Mesenchymal stem cell (in vitro differentiated cells and primary cell): ENCODE measurements at regions not wholly inside any gene's neighbourhood (a gene's known extent, or its start where the extent isn't known, plus 50 kb on each side); places are given as distances from the start of the nearest gene placed in this dataset.

Source experiments
- DNase-seq: peaks from one replicate; pipeline ENCODE4 v3.0.0-alpha.2; 2013
- H2AFZ ChIP-seq: one replicate; pipeline ENCODE4 v1.6.1; 2013; ENCODE audit warnings: low read depth, mild to moderate bottlenecking, control low read depth, inconsistent platforms, low read length, moderate library complexity
- H2AK5ac ChIP-seq: 2 replicates; pipeline ENCODE4 v1.6.1; 2013; ENCODE audit warnings: low read length, moderate library complexity, mild to moderate bottlenecking, inconsistent platforms; ENCODE audit not compliant: severe bottlenecking
- H2BK120ac ChIP-seq: one replicate; pipeline ENCODE4 v1.6.1; 2013; ENCODE audit warnings: low read depth, mild to moderate bottlenecking, inconsistent platforms, low read length, moderate library complexity
- H2BK12ac ChIP-seq, 2 experiments: one replicate each; pipeline ENCODE4 v1.6.1; 2013; ENCODE audit warnings: inconsistent platforms in 2 of 2, low read length in 2 of 2, mild to moderate bottlenecking in 2 of 2, moderate library complexity in 2 of 2, control low read depth in 1 of 2
- H2BK15ac ChIP-seq: one replicate; pipeline ENCODE4 v1.6.1; 2013; ENCODE audit warnings: mild to moderate bottlenecking, low read depth, inconsistent platforms; ENCODE audit not compliant: poor library complexity, severe bottlenecking
- H2BK5ac ChIP-seq: 2 replicates; pipeline ENCODE4 v1.6.1; 2013; ENCODE audit warnings: low read depth, mild to moderate bottlenecking, low read length, control low read depth, inconsistent platforms; ENCODE audit not compliant: poor library complexity, severe bottlenecking
- H3K14ac ChIP-seq, 2 experiments: one replicate each; pipeline ENCODE4 v1.6.1; 2013; ENCODE audit warnings: inconsistent platforms in 2 of 2, low read length in 2 of 2, control low read depth in 1 of 2, mild to moderate bottlenecking in 1 of 2, moderate library complexity in 1 of 2
- H3K18ac ChIP-seq, 2 experiments: one replicate each; pipeline ENCODE4 v1.6.1; 2013; ENCODE audit warnings: inconsistent platforms in 2 of 2, low read length in 2 of 2, control low read depth in 1 of 2, low read depth in 1 of 2, mild to moderate bottlenecking in 1 of 2
- H3K23ac ChIP-seq, 2 experiments: one replicate each; pipeline ENCODE4 v1.6.1; 2013; ENCODE audit warnings: inconsistent platforms in 2 of 2, low read length in 2 of 2, mild to moderate bottlenecking in 2 of 2, moderate library complexity in 2 of 2, control low read depth in 1 of 2
- H3K27ac ChIP-seq: 2 replicates; pipeline ENCODE4 v1.5.1; 2013; ENCODE audit warnings: mild to moderate bottlenecking, moderate library complexity, low read length, control low read depth, inconsistent platforms; ENCODE audit not compliant: poor library complexity, severe bottlenecking
- H3K27me3 ChIP-seq, 2 experiments: 2 replicates each; pipeline versions ENCODE4 v1.6.1 to v1.7.0; 2013; ENCODE audit warnings: low read length in 2 of 2, mild to moderate bottlenecking in 2 of 2, moderate library complexity in 2 of 2, control low read depth in 1 of 2, inconsistent platforms in 1 of 2; ENCODE audit not compliant: control insufficient read depth in 1 of 2, insufficient read depth in 1 of 2
- H3K36me3 ChIP-seq, 2 experiments: 2 replicates each; pipeline versions ENCODE4 v1.6.1 to v1.7.0; 2013; ENCODE audit warnings: low read length in 2 of 2, control low read depth in 1 of 2, inconsistent platforms in 1 of 2, low read depth in 1 of 2, mild to moderate bottlenecking in 1 of 2; ENCODE audit not compliant: insufficient read depth in 2 of 2, control insufficient read depth in 1 of 2
- H3K4ac ChIP-seq, 2 experiments: one replicate each; pipeline ENCODE4 v1.6.1; 2013; ENCODE audit warnings: inconsistent platforms in 2 of 2, low read length in 2 of 2, mild to moderate bottlenecking in 2 of 2, moderate library complexity in 2 of 2, control low read depth in 1 of 2, low read depth in 1 of 2
- H3K4me1 ChIP-seq: 2 replicates; pipeline ENCODE4 v1.6.1; 2013; ENCODE audit warnings: low read depth, low read length, control low read depth; ENCODE audit not compliant: control insufficient read depth, insufficient read depth
- H3K4me2 ChIP-seq: 2 replicates; pipeline ENCODE4 v1.6.1; 2013; ENCODE audit warnings: low read length, mild to moderate bottlenecking, inconsistent platforms; ENCODE audit not compliant: poor library complexity, severe bottlenecking
- H3K4me3 ChIP-seq, 2 experiments: 2 replicates each; pipeline versions ENCODE4 v1.5.1 to v1.7.0; 2013; ENCODE audit warnings: low read length in 2 of 2, mild to moderate bottlenecking in 2 of 2, control low read depth in 1 of 2, low read depth in 1 of 2; ENCODE audit not compliant: insufficient read depth in 1 of 2
- H3K79me1 ChIP-seq: replicated peaks from 2 replicates; pipeline ENCODE4 v1.6.1; 2013; ENCODE audit warnings: mild to moderate bottlenecking, control low read depth, low read length, inconsistent platforms; ENCODE audit not compliant: poor library complexity, severe bottlenecking
- H3K9ac ChIP-seq: 2 replicates; pipeline ENCODE4 v1.7.0; 2013; ENCODE audit warnings: mild to moderate bottlenecking, low read length, moderate library complexity
- H3K9me3 ChIP-seq: 2 replicates; pipeline ENCODE4 v1.7.0; 2013; ENCODE audit warnings: mild to moderate bottlenecking, low read length; ENCODE audit not compliant: control insufficient read depth
- H4K8ac ChIP-seq: one replicate; pipeline ENCODE4 v1.6.1; 2013; ENCODE audit warnings: inconsistent platforms, mild to moderate bottlenecking, low read length, moderate library complexity
- H4K91ac ChIP-seq: one replicate; pipeline ENCODE4 v1.6.1; 2013; ENCODE audit warnings: mild to moderate bottlenecking, low read length, inconsistent platforms
- WGBS: methylation state at CpG from one replicate; pipeline ENCODE4 v1.1.7; 2013; ENCODE audit warnings: mixed read lengths; 5-methylcytosine and 5-hydroxymethylcytosine counted together

GRCh38 chr11:115561116-115561515 lies 56.9 kb upstream of the CADM1 start:
- H3K27me3 ChIP-seq, result peaks cover 0 to 3% of the 10 kb centered on the region in 2 experiments
- no peak overlapping the region for H3K23ac ChIP-seq
- no peak overlapping the region for H2BK15ac ChIP-seq
- H3K79me1 ChIP-seq, result no peaks in the 10 kb centered on the region
- no peak overlapping the region for H3K14ac ChIP-seq
- H2BK5ac ChIP-seq, result no peak overlapping the region
- no peak overlapping the region for H3K9ac ChIP-seq
- no peaks in the 10 kb centered on the region for H3K4me1 ChIP-seq
- H3K27ac ChIP-seq, result no peak overlapping the region
- DNase-seq, result no peak
- WGBS, result 27% methylated on average over 2 of the region's 2 CpGs
- H3K4me3 ChIP-seq, result no peak overlapping the region
- H2BK120ac ChIP-seq, result no peak overlapping the region
- H3K4ac ChIP-seq, result no peak overlapping the region
- H3K9me3 ChIP-seq, result no peaks in the 10 kb centered on the region
- H2AK5ac ChIP-seq, result no peak overlapping the region
- H4K8ac ChIP-seq, result no peak overlapping the region
- H3K4me2 ChIP-seq, result no peak overlapping the region
- no peak overlapping the region for H2BK12ac ChIP-seq
- no peak overlapping the region for H3K18ac ChIP-seq
- no peak overlapping the region for H2AFZ ChIP-seq
- no peak overlapping the region for H4K91ac ChIP-seq
- no peaks in the 10 kb centered on the region for H3K36me3 ChIP-seq

- Histone ChIP-seq H3K9ac (no peak overlapping the region), H3K27ac (no peak overlapping the region), H4K8ac (no peak overlapping the region), H3K23ac (no peak overlapping the region), H3K9me3 (no peaks in the 10 kb centered on the region), H2AK5ac (no peak overlapping the region), H4K91ac (no peak overlapping the region), H3K36me3 (no peaks in the 10 kb centered on the region), H3K27me3 (no peaks in the 10 kb centered on the region), H3K4me3 (no peak overlapping the region), H3K4me2 (no peak overlapping the region), H3K4ac (no peak overlapping the region), H3K79me1 (no peaks in the 10 kb centered on the region), H2BK15ac (no peak overlapping the region), H3K18ac (no peak overlapping the region), H3K14ac (no peak overlapping the region), H2BK5ac (no peak overlapping the region), H2BK12ac (no peak overlapping the region), H2BK120ac (no peak overlapping the region), H3K4me1 (no peaks in the 10 kb centered on the region), H2AFZ (no peak overlapping the region)
- WGBS, result 63% methylated on average over 1 of the region's 1 CpG
- DNase-seq, result no peak
These were observed 54.4 kb upstream of the CADM1 start for GRCh38 chr11:115558635-115559034.

- Histone ChIP-seq H3K23ac (no peak overlapping the region), H3K14ac (no peak overlapping the region), H3K79me1 (no peaks in the 10 kb centered on the region), H3K4me3 (no peak overlapping the region), H3K36me3 (no peaks in the 10 kb centered on the region), H2BK15ac (no peak overlapping the region), H3K27me3 (no peaks in the 10 kb centered on the region), H3K4me1 (no peaks in the 10 kb centered on the region), H3K4me2 (no peak overlapping the region), H4K91ac (no peak overlapping the region), H2AK5ac (no peak overlapping the region), H3K9me3 (no peaks in the 10 kb centered on the region), H3K4ac (no peak overlapping the region), H2BK120ac (no peak overlapping the region), H3K9ac (no peak overlapping the region), H3K27ac (no peak overlapping the region), H3K18ac (no peak overlapping the region), H2AFZ (no peak overlapping the region), H2BK12ac (no peak overlapping the region), H4K8ac (no peak overlapping the region), H2BK5ac (no peak overlapping the region)
- DNase-seq, result no peak
- 86% methylated on average over 7 of the region's 7 CpGs for WGBS
These were observed 53.5 kb upstream of the CADM1 start for GRCh38 chr11:115557681-115558080.

GRCh38 chr11:115556984-115557383 lies 52.8 kb upstream of the CADM1 start:
- no peaks in the 10 kb centered on the region for H3K4me1 ChIP-seq
- no peak overlapping the region for H3K4me2 ChIP-seq
- no peak overlapping the region for H3K4ac ChIP-seq
- no peak overlapping the region for H3K14ac ChIP-seq
- no peak overlapping the region for H4K91ac ChIP-seq
- no peak overlapping the region for H2BK12ac ChIP-seq
- no peak overlapping the region for H3K4me3 ChIP-seq
- H2AFZ ChIP-seq, result no peak overlapping the region
- H2BK15ac ChIP-seq, result no peak overlapping the region
- H2AK5ac ChIP-seq, result no peak overlapping the region
- no peak overlapping the region for H2BK5ac ChIP-seq
- H4K8ac ChIP-seq, result no peak overlapping the region
- WGBS, result 55% methylated on average over 7 of the region's 7 CpGs
- no peaks in the 10 kb centered on the region for H3K27me3 ChIP-seq
- H3K9me3 ChIP-seq, result no peaks in the 10 kb centered on the region
- H3K27ac ChIP-seq, result no peak overlapping the region
- no peak overlapping the region for H3K18ac ChIP-seq
- H3K23ac ChIP-seq, result no peak overlapping the region
- no peak overlapping the region for H2BK120ac ChIP-seq
- no peaks in the 10 kb centered on the region for H3K36me3 ChIP-seq
- no peaks in the 10 kb centered on the region for H3K79me1 ChIP-seq
- DNase-seq, result no peak
- H3K9ac ChIP-seq, result no peak overlapping the region
